WTC11 (cell line): ENCODE measurements at regions not wholly inside any gene's neighbourhood (a gene's known extent, or its start where the extent isn't known, plus 50 kb on each side); places are given as distances from the start of the nearest gene placed in this dataset.

ENCODE experiments used
- ATAC-seq: fragments of 200-7000 bp; cut with Tn5 transposase; 2 replicates; pipeline ENCODE4 v1.10.0; 2021; ENCODE audit warnings: mild to moderate bottlenecking, moderate library complexity
- CTCF ChIA-PET: fragments of 300-600 bp; sonication (Branson Sonifier 250); formaldehyde crosslinking; loops from one replicate; lab custom pipeline; 2021; ENCODE audit warnings: antibody characterized with exemption; lab: Charles Lee
- POLR2A ChIA-PET: fragments of 350-600 bp; sonication (Branson Sonifier 250); formaldehyde crosslinking; loops from one replicate; lab custom pipeline; 2021; ENCODE audit warnings: antibody characterized with exemption; lab: Charles Lee
- DNase-seq: peaks from one replicate; pipeline ENCODE4 v3.0.0; 2021; ENCODE audit warnings: low spot score
- H3K27ac Mint-ChIP-seq: 2 replicates; pipeline ENCODE4 v1.8.0; 2021; ENCODE audit warnings: mixed read lengths
- H3K27me3 Mint-ChIP-seq: 2 replicates; pipeline ENCODE4 v1.8.0; 2021; ENCODE audit warnings: low read depth, mild to moderate bottlenecking, moderate library complexity, mixed read lengths
- H3K36me3 Mint-ChIP-seq: 2 replicates; pipeline ENCODE4 v1.8.0; 2021; ENCODE audit warnings: mixed read lengths
- H3K4me1 Mint-ChIP-seq: 2 replicates; pipeline ENCODE4 v1.8.0; 2022; ENCODE audit warnings: mixed read lengths
- H3K4me3 Mint-ChIP-seq: 2 replicates; pipeline ENCODE4 v1.8.0; 2021; ENCODE audit warnings: mild to moderate bottlenecking, moderate library complexity, mixed read lengths
- H3K9me3 Mint-ChIP-seq: 2 replicates; pipeline ENCODE4 v1.8.0; 2021; ENCODE audit warnings: mixed read lengths
- FOXP4 ChIP-seq: sonication (generic); formaldehyde crosslinking; IDR thresholded peaks from 2 replicates; pipeline ENCODE4 v1.8.0; 2022; ENCODE audit warnings: mild to moderate bottlenecking, missing genetic modification reagents
- GTF2I ChIP-seq: fragments of 250-450 bp; sonication (Bioruptor Pico); conservative IDR thresholded peaks from 2 replicates; pipeline ENCODE4 v1.4.0; 2021; ENCODE audit warnings: mild to moderate bottlenecking
- HMGA2 ChIP-seq: fragments of 250-450 bp; sonication (Bioruptor Pico); IDR thresholded peaks from 2 replicates; pipeline ENCODE4 v1.4.0; 2021; ENCODE audit warnings: mild to moderate bottlenecking, moderate library complexity
- JAZF1 ChIP-seq: fragments of 250-450 bp; sonication (Bioruptor Pico); IDR thresholded peaks from 2 replicates; pipeline ENCODE4 v1.9.0; 2021; ENCODE audit warnings: moderate library complexity, mild to moderate bottlenecking, inconsistent platforms
- NFYB ChIP-seq: sonication (generic); formaldehyde crosslinking; conservative IDR thresholded peaks from 2 replicates; pipeline ENCODE4 v1.8.0; 2022; ENCODE audit warnings: low read depth, missing genetic modification reagents
- NR3C1 ChIP-seq: sonication (generic); formaldehyde crosslinking; conservative IDR thresholded peaks from 2 replicates; pipeline ENCODE4 v1.8.1; 2023; ENCODE audit warnings: low read depth, mild to moderate bottlenecking, missing genetic modification reagents
- OVOL2 ChIP-seq: fragments of 250-450 bp; sonication (Bioruptor Pico); IDR thresholded peaks from 2 replicates; pipeline ENCODE4 v1.9.0; 2021; ENCODE audit warnings: mild to moderate bottlenecking, borderline replicate concordance
- PRDM15 ChIP-seq: sonication (generic); formaldehyde crosslinking; IDR thresholded peaks from 2 replicates; pipeline ENCODE4 v1.8.0; 2022; ENCODE audit warnings: missing genetic modification reagents
- PREB ChIP-seq: sonication (generic); formaldehyde crosslinking; IDR thresholded peaks from 2 replicates; pipeline ENCODE4 v1.8.1; 2022; ENCODE audit warnings: mild to moderate bottlenecking, missing genetic modification reagents, moderate library complexity, borderline replicate concordance
- RELA ChIP-seq: sonication (generic); formaldehyde crosslinking; IDR thresholded peaks from 2 replicates; pipeline ENCODE4 v1.8.1; 2022; ENCODE audit warnings: missing genetic modification reagents, mild to moderate bottlenecking, borderline replicate concordance
- ZMAT4 ChIP-seq: fragments of 250-450 bp; sonication (Bioruptor Pico); IDR thresholded peaks from 2 replicates; pipeline ENCODE4 v1.9.0; 2021; ENCODE audit warnings: mild to moderate bottlenecking
- ZNF121 ChIP-seq: sonication (generic); formaldehyde crosslinking; IDR thresholded peaks from 2 replicates; pipeline ENCODE4 v1.8.0; 2023; ENCODE audit warnings: missing genetic modification reagents
- ZNF416 ChIP-seq: fragments of 250-450 bp; sonication (Bioruptor Pico); IDR thresholded peaks from 2 replicates; pipeline ENCODE4 v1.9.0; 2021; ENCODE audit warnings: mild to moderate bottlenecking, inconsistent platforms
- ZNF671 ChIP-seq: fragments of 250-450 bp; sonication (Bioruptor Pico); IDR thresholded peaks from 2 replicates; pipeline ENCODE4 v1.8.0; 2021; ENCODE audit warnings: mild to moderate bottlenecking
- ZSCAN18 ChIP-seq: fragments of 250-450 bp; sonication (Bioruptor Pico); IDR thresholded peaks from 2 replicates; pipeline ENCODE4 v2.1.2; 2022; ENCODE audit warnings: mild to moderate bottlenecking, moderate library complexity

DNA sequence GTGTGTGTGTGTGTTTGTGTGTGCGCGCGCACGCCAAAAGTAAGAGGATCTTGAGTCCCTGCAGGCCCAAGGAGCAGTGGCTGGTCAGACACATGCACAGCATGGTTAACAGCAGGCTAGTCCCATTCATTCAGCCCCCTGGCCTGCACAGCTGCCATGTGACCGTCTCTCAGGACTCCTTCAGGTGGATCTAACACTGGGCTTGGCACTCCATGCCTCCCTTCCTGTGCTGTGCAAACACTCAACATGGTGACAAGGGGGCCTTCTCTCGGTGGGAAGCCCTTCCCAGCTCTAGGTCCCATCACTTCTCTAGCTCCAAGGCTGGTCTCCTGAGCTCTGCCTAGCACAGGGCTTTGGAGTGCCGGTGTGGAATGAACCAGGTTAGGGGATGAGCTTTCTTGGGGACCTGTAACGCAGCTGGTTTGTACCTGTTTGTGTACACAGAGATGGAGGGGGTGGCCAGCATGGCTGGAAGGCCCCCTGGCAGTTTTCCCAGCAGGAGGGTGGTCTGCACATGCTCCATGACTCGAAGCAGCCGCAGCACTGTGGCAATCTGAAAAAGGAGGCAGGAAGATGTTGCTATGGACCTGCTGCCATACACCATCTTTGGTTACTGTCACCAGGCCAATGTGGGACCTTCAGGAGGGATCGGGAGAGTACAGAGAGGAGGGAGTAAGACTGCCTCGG, 69.4 kb upstream of the GCSH start:
- ChIA-PET POLR2A (no interaction called here), CTCF (interaction anchor here (1.0 kb wide), 1 partner anchor 24 kb away, joined by 4 read pairs; no protein-coding TSS in a partner anchor)
- DNase-seq (no peak), ATAC-seq (no peak)
- H3K9me3 Mint-ChIP-seq, result peaks cover 4% of the 10 kb centered on the region
- H3K27me3 Mint-ChIP-seq, result no peaks in the 10 kb centered on the region
- no peak overlapping the region for H3K4me3 Mint-ChIP-seq
- H3K4me1 Mint-ChIP-seq, result no peaks in the 10 kb centered on the region
- TF ChIP-seq ZNF416 (CRISPR knock-in tag), result no peak
- TF ChIP-seq ZNF671 (CRISPR knock-in tag), result no peak
- no peak for TF ChIP-seq JAZF1
- no peak overlapping the region for H3K27ac Mint-ChIP-seq
- peaks cover 4% of the 10 kb centered on the region; the same call in 1 of the 2 replicates for H3K36me3 Mint-ChIP-seq

DNA sequence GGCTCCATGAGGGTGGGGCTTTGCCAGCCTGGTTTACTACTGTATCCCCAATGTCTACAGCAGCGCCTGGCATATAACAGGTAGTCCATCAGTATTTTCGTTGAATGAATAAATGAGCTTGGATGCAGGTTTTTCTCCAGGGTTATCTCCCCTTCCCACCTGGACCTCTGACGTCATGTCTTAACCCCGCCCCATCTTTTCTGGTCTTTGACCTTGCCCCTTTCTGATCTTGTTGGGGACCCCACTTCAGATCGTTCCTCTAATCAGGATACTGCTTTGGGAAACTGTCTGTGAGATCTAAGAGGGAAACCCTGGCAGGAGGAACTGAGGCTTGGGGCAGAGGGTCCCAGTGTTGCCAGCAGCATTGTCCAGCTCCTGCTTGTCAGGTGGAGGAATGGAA, 68.8 kb upstream of the GCSH start:
- Mint-ChIP-seq H3K4me1 (no peaks in the 10 kb centered on the region), H3K36me3 (peaks cover 4% of the 10 kb centered on the region; the same call in 1 of the 2 replicates), H3K27me3 (no peaks in the 10 kb centered on the region), H3K4me3 (no peak overlapping the region), H3K9me3 (peaks cover 4% of the 10 kb centered on the region), H3K27ac (no peak overlapping the region)
- DNase-seq (no peak), ATAC-seq (no peak)
- TF ChIP-seq ZMAT4 (no peak), NR3C1 (no peak), PRDM15 (CRISPR knock-in tag) (no peak), HMGA2 (CRISPR knock-in tag) (no peak), FOXP4 (CRISPR knock-in tag) (no peak), ZNF121 (CRISPR knock-in tag) (no peak), RELA (CRISPR knock-in tag) (no peak), ZSCAN18 (CRISPR knock-in tag) (no peak), GTF2I (CRISPR knock-in tag) (no peak), PREB (CRISPR knock-in tag) (no peak), OVOL2 (CRISPR knock-in tag) (no peak), NFYB (CRISPR knock-in tag) (no peak)
- ChIA-PET CTCF (interaction anchor here (1.0 kb wide), 1 partner anchor 24 kb away, joined by 4 read pairs; no protein-coding TSS in a partner anchor), POLR2A (no interaction called here)
